Activated CD8-positive, alpha-beta memory T cell treated with anti-CD3 and anti-CD28 coated beads, Interleukin-2, amount 50 U/mL, for 4 hours (primary cell): ENCODE measurements at regions not wholly inside any gene's neighbourhood (a gene's known extent, or its start where the extent isn't known, plus 50 kb on each side); places are given as distances from the start of the nearest gene placed in this dataset.

Experiments
- DNase-seq: peaks from one replicate; pipeline ENCODE4 v3.0.0-alpha.2; 2020

DNA sequence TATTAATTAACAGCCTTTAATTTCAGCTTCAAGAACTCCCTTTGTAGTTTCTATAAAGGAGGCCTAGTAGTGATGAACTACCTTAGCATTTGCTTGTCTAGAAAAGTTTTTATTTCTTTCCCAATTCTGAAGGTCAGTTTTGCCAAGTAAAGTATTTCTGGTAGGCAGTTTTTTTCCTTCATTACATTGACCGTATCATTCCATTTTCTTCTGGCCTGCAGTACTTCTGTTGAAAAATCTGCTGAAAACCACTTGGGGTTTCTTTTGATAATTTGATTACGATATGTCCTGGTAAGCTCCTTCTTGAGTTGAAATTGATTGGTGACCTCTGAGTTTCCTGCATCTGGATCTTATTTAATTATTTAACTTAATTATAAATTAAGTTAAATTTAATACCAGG lies 691.8 kb downstream of the TSN start:
- no peak for DNase-seq

DNA sequence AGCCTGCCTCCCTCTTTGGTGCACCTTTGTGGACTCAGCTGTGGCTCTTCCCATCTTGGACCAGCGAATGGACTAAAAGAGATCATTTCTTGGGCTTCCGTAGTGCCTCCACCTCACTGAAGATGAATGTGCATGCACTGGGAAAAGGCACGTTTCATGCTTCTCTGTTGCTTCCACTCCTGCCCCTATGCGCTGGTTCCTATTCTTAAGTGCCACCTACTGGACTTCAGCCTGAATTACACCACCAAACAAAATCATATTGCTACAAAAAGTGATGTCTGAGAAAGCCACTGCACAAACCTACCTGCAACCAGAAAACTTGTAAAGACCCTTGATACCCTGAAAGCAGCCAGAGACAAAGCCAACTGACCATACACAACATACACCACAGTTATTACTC lies 695.6 kb downstream of the TSN start:
- DNase-seq: no peak

DNA sequence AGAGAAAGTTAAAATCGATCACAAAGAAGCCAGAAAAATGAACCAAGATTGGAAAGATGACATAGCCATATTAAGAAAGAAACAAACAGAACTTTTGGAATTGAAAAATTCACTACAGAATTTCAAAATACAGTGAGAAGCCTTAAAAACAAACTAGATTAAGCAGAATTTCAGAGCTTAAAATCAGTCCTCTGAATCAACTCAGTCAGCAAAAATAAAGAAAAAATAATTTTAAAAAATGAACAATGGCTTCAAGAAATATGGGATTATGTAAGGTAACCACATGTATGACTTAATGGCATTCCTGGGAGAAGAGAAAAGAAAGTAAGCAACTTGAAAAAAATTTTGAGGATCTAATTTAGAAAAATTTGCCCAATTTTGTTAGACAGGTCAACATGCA lies 696.2 kb downstream of the TSN start:
- DNase-seq: no peak

DNA sequence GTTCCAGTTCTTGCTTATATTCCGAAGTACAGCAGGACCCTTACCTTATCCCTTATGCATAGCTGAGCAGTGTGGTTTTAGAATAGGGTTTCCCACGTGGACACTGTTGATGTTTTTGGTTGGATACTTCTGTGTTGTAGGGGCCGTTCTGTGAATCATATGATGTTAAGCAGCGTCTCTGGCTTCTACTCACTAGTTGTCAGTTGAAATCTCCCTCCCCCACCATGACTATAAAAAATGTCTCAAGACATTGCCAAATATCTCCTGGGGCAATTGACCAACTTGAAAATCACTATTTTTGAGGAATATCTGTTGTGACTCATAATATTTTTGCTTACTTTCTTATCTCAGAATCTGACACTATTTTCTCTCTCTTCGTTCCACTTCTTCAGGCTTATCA lies 713.7 kb downstream of the TSN start:
- DNase-seq: no peak

DNA sequence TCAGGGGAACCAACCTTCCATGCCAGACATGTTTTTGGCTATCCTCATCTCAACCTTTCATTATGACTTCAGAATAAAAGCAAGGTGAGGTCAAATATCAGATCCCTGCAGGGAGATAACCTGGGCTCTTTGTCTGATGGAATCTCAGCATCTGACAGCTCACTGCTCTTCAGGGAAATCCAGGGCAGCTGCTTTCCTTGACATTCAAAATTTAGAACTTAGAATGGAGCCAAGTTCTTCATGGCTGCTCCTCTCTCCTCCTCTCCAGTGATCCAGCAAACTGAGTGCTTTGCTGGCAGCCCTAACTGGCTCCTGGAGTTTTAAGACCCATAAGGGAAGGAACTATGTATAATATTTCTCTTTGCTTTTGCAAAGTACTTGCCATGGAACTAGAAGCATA lies 716.3 kb downstream of the TSN start:
- no peak for DNase-seq

DNA sequence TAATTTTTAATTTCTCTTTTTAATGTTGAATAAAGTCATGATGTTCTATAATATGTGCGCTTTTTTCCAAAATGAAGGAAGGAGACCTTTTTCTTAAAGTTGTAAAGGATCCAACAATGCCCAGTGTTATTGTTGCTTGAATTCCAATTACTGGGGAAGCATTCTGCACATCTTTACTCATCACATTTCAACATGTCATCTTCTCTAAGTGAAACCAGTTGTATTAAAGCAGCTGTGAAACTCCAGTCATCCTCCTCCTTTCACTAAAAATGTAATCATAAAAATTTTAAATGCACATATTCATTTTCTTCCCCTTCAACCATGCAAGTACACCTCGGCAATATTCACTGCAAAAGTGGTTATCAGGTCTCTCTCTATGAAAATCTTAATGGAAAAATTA lies 722.7 kb downstream of the TSN start:
- DNase-seq: no peak

DNA sequence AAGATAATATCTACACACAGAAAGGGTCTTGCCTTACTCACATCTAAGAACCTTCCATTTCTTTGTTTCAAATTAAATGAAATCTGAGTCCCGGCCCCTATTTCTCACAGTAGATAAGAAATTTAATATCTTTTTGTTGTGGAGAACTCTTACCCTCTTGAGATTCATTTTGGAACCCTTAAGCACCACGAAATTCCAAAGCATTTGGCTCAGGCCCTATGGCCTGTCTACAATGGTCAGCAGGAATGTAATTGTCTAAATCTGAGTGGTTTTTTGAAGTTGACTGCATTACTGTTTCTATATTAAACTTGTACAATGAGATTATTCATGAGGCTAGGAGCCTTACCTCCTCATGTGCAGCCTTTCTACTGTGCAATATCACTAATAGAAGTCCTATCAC lies 723.3 kb downstream of the TSN start:
- DNase-seq: no peak

DNA sequence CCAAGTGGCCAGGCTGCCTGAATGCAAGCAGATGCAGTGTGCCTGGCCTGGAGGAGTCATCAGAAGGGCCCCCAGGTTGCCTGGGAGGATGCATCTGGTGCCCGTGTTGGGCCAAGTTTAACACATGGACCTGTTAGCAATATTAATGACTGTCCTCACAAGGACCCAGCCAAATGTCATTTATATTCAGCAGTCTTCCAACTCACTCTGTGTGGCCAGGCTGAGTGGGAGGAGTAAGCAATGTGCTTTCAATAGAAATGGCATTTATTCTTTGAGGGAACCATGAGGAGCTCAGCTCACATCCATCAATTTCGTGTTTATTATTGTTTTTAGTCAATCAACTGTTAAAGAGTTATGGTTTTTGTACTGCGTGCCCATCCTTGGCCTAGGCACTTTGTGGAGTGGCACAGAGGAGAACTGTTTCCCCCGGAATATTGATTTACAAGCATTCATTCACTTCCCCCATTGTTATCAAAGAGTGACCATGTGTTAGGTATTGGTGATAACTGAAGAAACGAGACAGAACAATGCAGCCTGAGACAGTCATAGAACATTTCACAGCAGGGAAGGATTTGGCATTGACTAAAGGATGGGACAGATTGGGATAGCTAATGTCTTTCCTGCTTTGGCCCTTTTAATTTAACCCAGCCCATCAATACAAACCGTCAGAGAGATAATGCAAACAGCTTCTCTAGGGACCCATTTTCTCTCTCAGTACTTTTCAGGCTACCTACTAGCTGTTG lies 725.2 kb downstream of the TSN start:
- no peak for DNase-seq

DNA sequence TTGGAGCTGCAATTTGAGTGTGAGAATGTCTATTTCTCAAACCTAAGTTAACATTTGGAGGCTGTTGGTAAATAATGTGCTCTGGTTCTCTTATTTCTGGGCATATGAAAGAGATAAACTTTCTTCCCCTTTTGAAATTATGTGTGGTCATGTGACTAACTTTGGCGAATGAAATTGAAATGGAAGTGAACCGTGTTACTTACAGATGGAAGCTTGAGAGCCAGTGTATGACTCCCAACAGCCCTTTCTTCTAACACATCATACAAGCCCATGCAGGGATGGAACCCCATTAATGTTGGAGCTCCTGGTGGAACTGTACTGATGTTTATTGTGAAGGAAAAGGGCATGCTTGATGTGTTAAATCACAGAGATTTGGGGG lies 725.8 kb downstream of the TSN start:
- DNase-seq: no peak

DNA sequence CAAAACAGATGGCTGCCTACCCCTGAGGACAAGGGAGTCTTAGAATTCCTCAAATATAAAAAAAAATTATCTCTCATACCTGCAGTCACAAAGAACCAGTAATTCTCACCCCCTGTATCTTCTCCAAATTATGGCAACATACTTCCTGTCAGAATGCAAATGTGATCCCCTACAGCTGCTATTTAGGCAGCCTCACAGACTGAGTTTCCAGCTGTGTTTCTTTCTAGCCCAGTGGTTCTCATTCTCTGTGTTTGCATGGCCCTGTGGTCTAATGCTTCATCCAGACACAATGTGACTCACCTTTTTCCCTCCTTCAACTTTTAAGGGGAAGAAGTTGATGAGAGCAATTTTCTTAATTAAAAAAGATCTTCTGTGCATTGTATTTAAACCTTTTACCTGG lies 726.3 kb downstream of the TSN start:
- no peak for DNase-seq

DNA sequence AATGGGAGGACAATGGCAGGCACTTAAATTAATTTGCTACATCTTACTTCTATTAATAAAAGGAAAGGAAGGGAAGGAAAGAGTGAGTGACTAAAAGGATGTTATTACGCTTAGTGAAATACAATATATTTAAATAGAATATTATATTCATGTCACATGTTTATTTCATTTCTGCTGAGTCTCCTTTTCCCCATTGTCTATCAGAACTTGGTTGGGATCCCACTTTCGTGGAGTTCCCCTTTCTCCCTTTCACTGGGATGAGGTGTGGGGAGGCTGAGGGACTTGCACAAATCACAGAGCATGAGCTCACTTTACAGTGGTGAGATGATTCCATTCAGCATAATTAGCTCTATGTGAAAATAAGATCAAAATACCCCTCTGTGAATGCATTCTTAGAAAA lies 730.6 kb downstream of the TSN start:
- no peak for DNase-seq

DNA sequence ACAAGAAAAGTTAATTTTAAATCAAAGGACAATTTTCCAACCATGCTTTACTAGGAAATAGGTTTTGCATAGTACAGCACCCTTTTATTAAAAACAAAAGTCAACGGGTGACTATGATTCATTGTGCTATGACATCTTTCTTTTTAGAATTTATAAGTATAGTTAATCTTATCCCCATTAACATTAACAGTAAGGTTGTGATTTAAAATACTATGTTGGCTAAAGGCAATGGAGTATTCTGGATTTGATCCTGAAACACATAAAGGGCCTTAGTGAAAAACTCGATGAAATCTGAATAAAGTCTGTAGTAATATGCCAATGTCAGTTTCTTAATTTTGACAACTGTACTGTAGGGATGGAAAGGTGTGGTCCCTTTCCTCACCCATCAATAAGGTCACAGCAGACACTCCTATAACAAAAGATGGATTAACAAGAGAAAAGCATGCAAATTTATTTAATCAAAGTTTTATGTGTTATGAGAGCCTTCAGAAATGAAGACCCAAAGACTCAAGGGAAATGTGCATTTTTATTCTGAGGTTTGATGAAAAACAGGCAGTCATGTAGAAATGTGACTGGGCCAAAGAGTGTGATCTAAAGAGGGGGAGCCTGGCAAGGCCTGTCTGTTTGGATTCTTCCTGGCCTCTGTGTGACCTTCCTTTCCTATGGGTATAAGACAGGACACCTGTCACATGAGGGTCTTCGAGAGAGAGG lies 731.4 kb downstream of the TSN start:
- no peak for DNase-seq

DNA sequence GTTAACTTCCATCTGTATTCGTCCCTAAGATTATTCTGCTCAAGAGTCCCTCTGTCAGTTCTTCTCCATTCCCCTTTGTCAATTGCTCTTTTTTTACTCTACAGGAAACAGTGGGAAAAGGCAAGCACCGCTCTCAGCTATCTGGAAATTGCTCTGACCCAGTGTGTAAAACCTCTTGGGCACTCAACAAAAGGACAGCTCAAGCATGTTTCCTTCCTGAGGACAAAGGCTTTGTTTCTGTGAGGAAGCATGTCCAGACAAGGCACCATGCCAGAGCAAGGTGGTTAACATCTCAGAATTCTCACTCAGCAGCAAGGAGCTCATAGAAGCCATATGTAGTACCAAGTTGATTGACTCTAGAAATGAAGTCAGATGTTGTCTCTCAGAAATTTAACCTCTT lies 735.6 kb downstream of the TSN start:
- DNase-seq: no peak

DNA sequence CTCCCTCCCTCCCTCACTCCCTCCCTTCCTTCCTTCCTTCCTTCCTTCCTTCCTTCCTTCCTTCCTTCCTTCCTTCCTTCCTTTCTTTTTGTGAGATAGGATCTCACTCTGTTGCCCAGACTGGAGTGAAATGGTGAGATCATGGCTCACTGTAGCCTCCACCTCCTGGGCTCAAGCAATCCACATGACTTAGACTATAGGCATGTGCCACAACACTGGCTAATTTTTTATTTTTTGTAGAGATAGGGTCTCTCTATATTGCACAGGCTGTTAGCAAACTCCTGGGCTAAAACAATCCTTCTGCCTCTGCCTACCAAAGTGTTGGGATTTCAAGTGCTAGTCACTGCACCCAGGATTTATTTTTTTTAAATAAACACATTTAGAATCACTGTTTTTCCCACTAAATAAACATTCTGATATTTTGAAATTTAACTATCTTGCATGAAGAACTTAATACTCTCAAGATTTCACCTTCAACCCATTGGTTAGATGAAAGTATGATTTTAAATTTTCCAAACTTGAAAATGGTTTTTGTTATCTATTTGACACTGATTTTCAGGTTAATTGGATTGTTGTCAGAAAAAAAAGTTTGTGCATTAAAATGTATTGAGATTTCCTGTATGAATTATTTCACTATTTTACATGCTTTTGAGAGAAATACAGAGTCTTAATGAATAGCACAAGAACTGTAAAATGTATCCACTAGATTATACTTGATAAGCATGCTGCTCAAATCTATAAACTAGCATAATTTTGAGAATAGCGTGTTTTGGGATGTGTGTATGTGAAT lies 745.1 kb downstream of the TSN start:
- no peak for DNase-seq

DNA sequence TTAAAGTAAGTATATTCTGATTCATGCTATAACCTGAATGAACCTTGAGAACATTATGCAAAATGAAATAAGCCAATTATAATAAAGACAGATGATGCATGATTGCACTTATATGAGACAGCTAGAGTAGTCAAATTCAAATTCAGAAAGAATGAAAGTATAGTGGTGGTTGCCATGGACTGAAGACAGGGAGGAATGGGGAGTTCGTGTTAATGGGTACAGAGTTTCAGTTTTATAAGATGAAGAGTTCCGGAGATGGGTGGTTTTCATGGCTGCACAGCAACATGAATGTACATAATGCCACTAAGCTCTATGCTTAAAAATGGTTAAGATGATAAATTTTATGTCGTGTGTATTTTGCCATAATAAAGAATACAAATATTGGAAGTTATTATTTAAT lies 751.2 kb downstream of the TSN start:
- DNase-seq: no peak

DNA sequence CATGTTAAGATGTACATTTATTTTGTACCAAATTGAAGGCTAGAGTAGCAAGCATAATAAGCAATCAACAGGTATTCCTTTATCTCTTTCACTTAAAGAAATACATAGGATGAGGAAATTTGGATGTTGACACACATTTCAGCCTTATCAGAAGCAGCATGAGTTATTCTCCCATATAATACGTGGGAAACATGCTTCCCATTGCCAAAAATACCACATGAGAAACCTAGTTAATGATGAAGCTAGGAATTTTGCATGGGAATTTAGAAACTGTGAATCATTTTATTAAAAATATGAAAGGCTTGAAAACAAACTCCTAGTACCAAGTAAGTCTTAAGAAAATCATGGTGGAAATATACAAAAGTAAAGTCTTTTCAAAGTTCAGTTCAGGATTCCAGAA lies 751.8 kb downstream of the TSN start:
- no peak for DNase-seq

DNA sequence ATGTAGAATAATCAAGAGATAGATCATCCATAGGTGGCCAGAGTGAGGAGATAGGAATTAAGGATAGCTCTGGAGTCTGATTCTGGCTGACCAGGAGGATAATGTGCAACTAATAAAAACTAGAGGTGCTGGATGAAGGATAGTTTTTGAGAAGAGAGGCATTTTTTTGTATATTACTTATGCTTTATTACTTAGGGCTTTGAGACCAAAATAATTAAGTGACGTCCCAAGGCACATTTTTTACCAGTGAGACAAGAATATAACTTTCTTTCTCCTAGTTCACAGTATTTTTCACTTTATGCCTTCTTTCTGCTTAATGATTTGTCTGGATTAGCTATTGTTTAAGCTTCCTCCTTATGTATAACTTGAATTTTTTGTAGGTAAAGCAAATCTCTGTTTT lies 756.6 kb downstream of the TSN start:
- DNase-seq: no peak

DNA sequence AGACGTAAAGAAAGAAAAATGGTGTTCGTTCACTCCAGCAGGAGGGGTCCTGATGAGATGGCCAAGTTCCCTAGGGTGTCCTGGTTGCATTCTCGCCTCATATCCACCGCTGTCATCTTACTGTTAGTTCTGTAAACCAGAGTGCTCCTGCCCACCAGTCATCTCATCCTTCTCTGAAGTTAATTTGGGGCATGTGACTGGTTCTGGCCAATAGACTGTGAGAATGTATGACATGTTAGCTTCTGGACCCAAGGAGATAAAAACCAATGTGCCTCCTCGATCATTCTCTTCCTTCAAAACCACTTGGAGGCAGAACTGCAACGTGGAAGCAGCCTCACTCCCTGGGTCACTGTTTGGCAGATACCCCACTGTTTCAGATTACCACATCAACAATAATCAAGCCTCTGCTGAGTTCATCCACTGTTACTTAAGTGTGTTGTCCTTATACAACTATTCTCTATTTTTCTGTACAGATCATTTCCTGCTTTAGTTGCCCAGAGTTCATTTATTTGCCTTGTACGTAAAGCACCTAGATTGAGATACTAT lies 759.1 kb downstream of the TSN start:
- DNase-seq: no peak

DNA sequence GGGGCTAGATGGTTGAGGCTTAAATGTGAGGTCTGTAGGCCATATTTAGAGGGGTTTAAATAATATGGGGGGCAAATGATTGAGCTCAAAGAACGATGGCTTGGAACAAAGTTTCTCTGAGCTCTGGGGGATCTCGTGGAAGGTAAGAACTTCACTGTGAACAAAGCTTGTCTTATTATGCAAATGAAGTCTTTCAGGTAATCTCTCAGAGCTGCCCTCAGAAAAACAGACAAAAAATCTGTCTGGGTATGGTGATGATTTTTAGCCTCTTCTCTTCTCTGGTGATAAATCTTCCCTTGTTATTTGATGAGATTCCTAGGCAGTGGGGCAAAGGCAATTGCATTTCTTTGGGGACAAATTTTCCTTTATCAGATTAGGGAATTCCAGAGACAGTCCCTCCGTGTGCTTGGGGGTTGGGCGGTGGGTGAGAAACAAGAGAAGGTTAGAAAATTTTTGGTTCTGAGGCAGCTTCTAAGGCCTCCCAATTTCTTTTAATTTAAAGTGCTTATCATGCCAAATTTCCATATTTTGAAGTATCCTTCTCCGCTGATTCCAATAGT lies 760.4 kb downstream of the TSN start:
- no peak for DNase-seq

DNA sequence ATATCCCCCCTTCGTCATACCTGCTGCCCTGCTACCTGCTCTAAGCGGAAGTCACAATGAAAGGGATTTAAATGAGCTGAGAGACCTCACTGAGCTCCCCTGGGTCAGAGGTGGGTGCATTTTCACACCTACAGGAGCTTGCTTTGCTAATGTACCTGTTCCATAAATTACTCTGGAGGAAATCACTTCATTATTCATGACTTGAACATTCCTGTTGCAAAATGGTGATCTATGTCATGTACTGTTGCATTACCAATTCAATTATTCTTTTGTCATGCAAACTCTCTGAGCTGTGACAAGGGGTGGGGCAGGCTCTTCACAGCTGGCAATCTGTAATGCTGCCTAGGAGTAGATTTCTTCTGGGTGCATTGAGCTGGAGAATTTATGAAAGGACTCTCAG lies 761.3 kb downstream of the TSN start:
- DNase-seq: no peak

DNA sequence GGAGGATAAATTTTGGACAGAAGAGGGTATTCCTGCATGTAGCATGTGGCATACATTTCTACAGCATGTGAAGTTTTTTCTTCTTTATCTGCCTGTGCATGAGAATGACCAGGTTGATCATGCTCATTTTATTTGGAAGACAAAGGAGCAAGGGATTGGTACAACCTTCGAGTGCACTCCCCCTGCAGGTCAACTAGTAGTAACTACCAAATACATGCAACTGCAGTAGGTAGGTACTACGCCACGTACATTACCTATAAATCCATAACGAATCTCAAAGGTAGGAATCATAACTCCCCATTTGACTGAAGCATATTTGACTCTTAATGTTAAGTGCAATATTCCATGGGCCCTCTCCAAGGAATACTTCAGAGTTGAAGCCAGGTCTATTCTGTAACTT lies 763.9 kb downstream of the TSN start:
- no peak for DNase-seq

DNA sequence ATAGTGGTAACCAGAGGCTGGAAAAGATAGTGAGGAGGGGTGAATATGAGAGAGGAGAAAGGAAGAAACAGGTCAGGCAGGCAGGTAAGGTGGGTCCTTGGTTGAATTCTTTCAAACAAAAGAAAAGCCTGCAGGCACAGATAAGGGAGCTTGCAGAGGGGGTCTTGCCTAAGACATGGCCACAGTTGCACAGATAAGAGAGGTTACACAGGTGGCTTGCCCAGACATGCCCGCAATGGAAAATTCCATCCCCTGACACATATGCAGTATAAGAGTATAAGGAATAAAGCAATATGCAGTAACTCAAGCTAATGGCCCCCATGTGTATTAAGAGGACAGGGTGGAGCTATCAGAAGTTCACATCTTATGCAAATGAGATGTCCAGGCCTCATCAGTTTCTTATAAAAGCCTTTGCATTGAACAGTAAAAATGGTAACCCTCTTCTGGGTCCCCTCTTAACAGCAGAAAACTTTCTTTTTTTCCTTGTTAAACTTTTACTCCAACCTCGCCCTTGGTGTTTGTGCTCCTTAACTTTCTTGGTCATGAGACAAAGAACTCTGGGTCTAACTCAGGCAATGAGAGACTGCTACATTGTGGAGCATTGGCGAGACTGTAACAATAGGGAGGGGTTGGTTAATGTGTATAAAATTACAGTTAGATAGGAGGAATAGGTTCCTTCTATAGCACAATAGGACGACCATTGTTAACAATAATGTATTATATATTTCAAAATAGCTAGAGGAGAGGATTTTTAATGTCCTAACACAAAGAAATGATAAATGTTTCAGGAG lies 764.6 kb downstream of the TSN start:
- no peak for DNase-seq

DNA sequence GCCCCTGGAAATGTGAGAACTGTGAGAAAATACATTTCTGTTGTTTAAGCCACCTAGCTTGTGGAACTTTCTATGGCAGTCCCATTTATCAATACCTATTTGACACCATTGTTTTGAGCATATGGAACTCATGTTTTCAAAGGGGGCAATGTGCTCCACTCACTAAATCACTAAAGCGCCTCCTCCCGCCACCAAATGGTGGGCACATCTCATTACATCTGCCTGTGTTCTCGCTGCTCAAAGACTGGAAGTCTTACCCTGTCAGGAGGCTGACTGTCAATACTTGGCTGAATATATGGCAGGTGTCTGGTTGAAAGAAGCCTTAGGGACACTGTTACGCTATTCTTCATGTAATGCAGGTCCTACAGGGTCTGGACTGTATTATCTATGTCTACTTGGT lies 767.7 kb downstream of the TSN start:
- DNase-seq: no peak
